Activated naive CD4-positive, alpha-beta T cell treated with anti-CD3 and anti-CD28 coated beads for 36 hours (primary cell): ENCODE measurements at regions not wholly inside any gene's neighbourhood (a gene's known extent, or its start where the extent isn't known, plus 50 kb on each side); places are given as distances from the start of the nearest gene placed in this dataset.

Experiments
- CTCF ChIA-PET: fragments of 350-600 bp; sonication (Branson Sonifier 250); formaldehyde crosslinking; loops from one replicate; lab custom pipeline; 2021; ENCODE audit warnings: antibody characterized with exemption; lab: Charles Lee
- DNase-seq: peaks from one replicate; pipeline ENCODE4 v3.0.0-alpha.2; 2020
- H3K27ac Mint-ChIP-seq: one replicate; pipeline ENCODE4 v1.8.0; 2021; ENCODE audit warnings: mild to moderate bottlenecking, mixed read lengths
- H3K27me3 Mint-ChIP-seq: one replicate; pipeline ENCODE4 v1.8.0; 2021; ENCODE audit warnings: low read depth, mixed read lengths
- H3K36me3 Mint-ChIP-seq: one replicate; pipeline ENCODE4 v1.8.0; 2021; ENCODE audit warnings: low read depth, mixed read lengths
- H3K4me1 Mint-ChIP-seq: one replicate; pipeline ENCODE4 v1.8.0; 2021; ENCODE audit warnings: low read depth, mixed read lengths
- H3K4me3 Mint-ChIP-seq: one replicate; pipeline ENCODE4 v1.8.0; 2021; ENCODE audit warnings: mild to moderate bottlenecking, moderate library complexity, mixed read lengths
- H3K9me3 Mint-ChIP-seq: one replicate; pipeline ENCODE4 v1.8.0; 2021; ENCODE audit warnings: mixed read lengths
- intact Hi-C: fragments of 100-400 bp; cut with micrococcal nuclease; formaldehyde crosslinking; loops from one replicate; pipeline ENCODE4 v1.15.1; 2023

- Mint-ChIP-seq H3K9me3 (peaks cover 10% of the 10 kb centered on the region), H3K27ac (no peak overlapping the region), H3K36me3 (no peaks in the 10 kb centered on the region), H3K27me3 (no peaks in the 10 kb centered on the region), H3K4me1 (no peaks in the 10 kb centered on the region), H3K4me3 (no peak overlapping the region)
- CTCF ChIA-PET = no interaction called here
- intact Hi-C loops = no loop called here
- no peak for DNase-seq
Observed at GRCh38 chr10:107616463-107617410, 452.2 kb upstream of the SORCS1 start.

- H3K4me3 Mint-ChIP-seq = no peak overlapping the region
- H3K27me3 Mint-ChIP-seq = no peaks in the 10 kb centered on the region
- no peaks in the 10 kb centered on the region for H3K36me3 Mint-ChIP-seq
- DNase-seq = no peak
- H3K9me3 Mint-ChIP-seq = peaks cover 10% of the 10 kb centered on the region
- intact Hi-C loops = no loop called here
- CTCF ChIA-PET = no interaction called here
- H3K4me1 Mint-ChIP-seq = no peaks in the 10 kb centered on the region
- H3K27ac Mint-ChIP-seq = no peak overlapping the region
Observed at GRCh38 chr10:107616031-107616430, 451.5 kb upstream of the SORCS1 start.

- intact Hi-C loops = no loop called here
- DNase-seq = no peak
- H3K36me3 Mint-ChIP-seq = no peaks in the 10 kb centered on the region
- no peaks in the 10 kb centered on the region for H3K4me1 Mint-ChIP-seq
- peaks cover 10% of the 10 kb centered on the region for H3K9me3 Mint-ChIP-seq
- no peak overlapping the region for H3K27ac Mint-ChIP-seq
- CTCF ChIA-PET = no interaction called here
- no peaks in the 10 kb centered on the region for H3K27me3 Mint-ChIP-seq
- H3K4me3 Mint-ChIP-seq = no peak overlapping the region
Observed at GRCh38 chr10:107614939-107615685, 450.6 kb upstream of the SORCS1 start.

- H3K4me3 Mint-ChIP-seq = no peak overlapping the region
- intact Hi-C loops = no loop called here
- no peaks in the 10 kb centered on the region for H3K36me3 Mint-ChIP-seq
- no peak overlapping the region for H3K27ac Mint-ChIP-seq
- peaks cover 2% of the 10 kb centered on the region for H3K9me3 Mint-ChIP-seq
- no peaks in the 10 kb centered on the region for H3K27me3 Mint-ChIP-seq
- CTCF ChIA-PET = no interaction called here
- DNase-seq = no peak
- H3K4me1 Mint-ChIP-seq = no peaks in the 10 kb centered on the region
Observed at GRCh38 chr10:107611115-107611514, 446.6 kb upstream of the SORCS1 start.

- no peak overlapping the region for H3K27ac Mint-ChIP-seq
- H3K4me1 Mint-ChIP-seq = no peaks in the 10 kb centered on the region
- peaks cover 19% of the 10 kb centered on the region for H3K9me3 Mint-ChIP-seq
- H3K36me3 Mint-ChIP-seq = no peaks in the 10 kb centered on the region
- intact Hi-C loops = no loop called here
- H3K27me3 Mint-ChIP-seq = no peaks in the 10 kb centered on the region
- CTCF ChIA-PET = no interaction called here
- no peak overlapping the region for H3K4me3 Mint-ChIP-seq
- DNase-seq = no peak
Observed at GRCh38 chr10:107589081-107589480, 424.6 kb upstream of the SORCS1 start.

- Mint-ChIP-seq H3K27me3 (no peaks in the 10 kb centered on the region), H3K9me3 (peaks cover 14% of the 10 kb centered on the region), H3K4me3 (no peak overlapping the region), H3K36me3 (no peaks in the 10 kb centered on the region), H3K4me1 (no peaks in the 10 kb centered on the region), H3K27ac (no peak overlapping the region)
- DNase-seq = no peak
- CTCF ChIA-PET = no interaction called here
- intact Hi-C loops = no loop called here
Observed at GRCh38 chr10:107585630-107586029, 421.1 kb upstream of the SORCS1 start.

GRCh38 chr10:107583974-107584373 is 419.5 kb upstream of the SORCS1 start:
- no peaks in the 10 kb centered on the region for H3K36me3 Mint-ChIP-seq
- no peaks in the 10 kb centered on the region for H3K4me1 Mint-ChIP-seq
- H3K9me3 Mint-ChIP-seq = peaks cover 14% of the 10 kb centered on the region
- no peak overlapping the region for H3K27ac Mint-ChIP-seq
- intact Hi-C loops = no loop called here
- no peaks in the 10 kb centered on the region for H3K27me3 Mint-ChIP-seq
- DNase-seq = no peak
- CTCF ChIA-PET = no interaction called here
- no peak overlapping the region for H3K4me3 Mint-ChIP-seq

- CTCF ChIA-PET = no interaction called here
- intact Hi-C loops = no loop called here
- Mint-ChIP-seq H3K27ac (no peak overlapping the region), H3K27me3 (no peaks in the 10 kb centered on the region), H3K9me3 (peaks cover 6% of the 10 kb centered on the region), H3K4me3 (no peak overlapping the region), H3K36me3 (no peaks in the 10 kb centered on the region), H3K4me1 (no peaks in the 10 kb centered on the region)
- DNase-seq = no peak
Observed at GRCh38 chr10:107579970-107580369, 415.5 kb upstream of the SORCS1 start.

- H3K27me3 Mint-ChIP-seq = no peaks in the 10 kb centered on the region
- H3K36me3 Mint-ChIP-seq = no peaks in the 10 kb centered on the region
Observed at GRCh38 chr10:107577221-107577620, 412.7 kb upstream of the SORCS1 start.

GRCh38 chr10:107576746-107577145 is 412.2 kb upstream of the SORCS1 start:
- CTCF ChIA-PET = no interaction called here
- H3K36me3 Mint-ChIP-seq = no peaks in the 10 kb centered on the region
- intact Hi-C loops = no loop called here
- peaks cover 11% of the 10 kb centered on the region for H3K9me3 Mint-ChIP-seq
- no peaks in the 10 kb centered on the region for H3K4me1 Mint-ChIP-seq
- DNase-seq = no peak
- H3K27ac Mint-ChIP-seq = no peak overlapping the region
- no peaks in the 10 kb centered on the region for H3K27me3 Mint-ChIP-seq
- H3K4me3 Mint-ChIP-seq = no peak overlapping the region

More at GRCh38 chr10:107577221-107577620, 412.7 kb upstream of the SORCS1 start:
- Mint-ChIP-seq H3K4me1 (no peaks in the 10 kb centered on the region), H3K27ac (no peak overlapping the region), H3K9me3 (peaks cover 11% of the 10 kb centered on the region), H3K4me3 (no peak overlapping the region)
- CTCF ChIA-PET = no interaction called here
- intact Hi-C loops = no loop called here
- no peak for DNase-seq

GRCh38 chr10:107565014-107565413 is 400.5 kb upstream of the SORCS1 start:
- peaks cover 18% of the 10 kb centered on the region for H3K9me3 Mint-ChIP-seq

GRCh38 chr10:107561136-107561650 is 396.7 kb upstream of the SORCS1 start:
- CTCF ChIA-PET = no interaction called here
- no peak for DNase-seq
- intact Hi-C loops = no loop called here
- Mint-ChIP-seq H3K36me3 (no peaks in the 10 kb centered on the region), H3K9me3 (peaks cover 6% of the 10 kb centered on the region), H3K27me3 (no peaks in the 10 kb centered on the region), H3K4me3 (no peak overlapping the region), H3K27ac (no peak overlapping the region), H3K4me1 (no peaks in the 10 kb centered on the region)

More at GRCh38 chr10:107565014-107565413, 400.5 kb upstream of the SORCS1 start:
- DNase-seq = no peak
- Mint-ChIP-seq H3K36me3 (no peaks in the 10 kb centered on the region), H3K4me1 (no peaks in the 10 kb centered on the region), H3K4me3 (no peak overlapping the region), H3K27ac (no peak overlapping the region), H3K27me3 (no peaks in the 10 kb centered on the region)
- CTCF ChIA-PET = no interaction called here
- intact Hi-C loops = no loop called here
